ENCODE measurements at regions not wholly inside any gene's neighbourhood (a gene's known extent, or its start where the extent isn't known, plus 50 kb on each side); places are given as distances from the start of the nearest gene placed in this dataset.

- H3K23ac ChIP-seq (ENCODE audit: low read depth, low read length), result no peak overlapping the region
- intact Hi-C loops (cut with micrococcal nuclease), result no loop called here
- ChIA-PET POLR2A (ENCODE audit: unreplicated experiment) (no interaction called here), CTCF (no interaction called here)
- BruUV-seq (replicated peaks), result no TSS peak
- dilution Hi-C loops (cut with HindIII; ENCODE audit: low sequenced_read_pairs, unreplicated experiment), result no loop called here
- H3K27me3 ChIP-seq (ENCODE audit: control insufficient read depth, insufficient read depth, low read length), result no peaks in the 10 kb centered on the region
- no peak overlapping the region for H2BK15ac ChIP-seq (ENCODE audit: low read depth, low read length)
- H3K9me1 ChIP-seq (ENCODE audit: insufficient read depth, low read length), result no peaks in the 10 kb centered on the region
- H2BK5ac ChIP-seq (ENCODE audit: low read depth, low read length, poor library complexity, severe bottlenecking), result no peak overlapping the region
- H2AFZ ChIP-seq (replicated peaks; ENCODE audit: low read length, poor library complexity), result no peak overlapping the region
- WGBS, 2 experiments (ENCODE audit: extremely low coverage in 2 of 2, insufficient read length in 1 of 2), result no CpG with 5 or more reads among the region's 3 CpGs
- H3K4me1 ChIP-seq (ENCODE audit: control insufficient read depth, insufficient read depth, low read length), result no peaks in the 10 kb centered on the region
- no peak overlapping the region for H4K5ac ChIP-seq (ENCODE audit: low read depth, low read length)
- in situ Hi-C loops (cut with MboI; ENCODE audit: low sequenced_read_pairs), result no loop called here
- H4K8ac ChIP-seq (ENCODE audit: low read depth in 2 of 2, low read length in 2 of 2), result no peak overlapping the region
- no peak overlapping the region for H2BK120ac ChIP-seq (ENCODE audit: low read depth, low read length)
- H3K36me3 ChIP-seq (ENCODE audit: control insufficient read depth, insufficient read depth, low read length), result no peaks in the 10 kb centered on the region
- H3K79me1 ChIP-seq (ENCODE audit: low read depth in 1 of 2, low read length in 2 of 2), result no peaks in the 10 kb centered on the region
- H3K4ac ChIP-seq (ENCODE audit: low read depth, low read length), result no peak overlapping the region
- H3K18ac ChIP-seq (ENCODE audit: low read depth, low read length), result no peak overlapping the region
- DNase-seq (no peak), ATAC-seq (ENCODE audit: low read depth) (no peak)
- TF ChIP-seq SMC3 (IDR thresholded peaks at IDR 0.05; ENCODE audit: low read depth, low read length) (no peak), MAZ (IDR thresholded peaks at IDR 0.05; ENCODE audit: borderline replicate concordance, low read depth, low read length) (no peak), RFX5 (IDR thresholded peaks at IDR 0.05; ENCODE audit: low read depth, low read length) (no peak), BHLHE40 (IDR thresholded peaks at IDR 0.05; ENCODE audit: low read depth, low read length) (no peak), RCOR1 (IDR thresholded peaks at IDR 0.05; ENCODE audit: insufficient replicate concordance, low read length) (no peak), CEBPB (IDR thresholded peaks at IDR 0.05; ENCODE audit: low read depth, low read length) (no peak), FOS (IDR thresholded peaks at IDR 0.05; ENCODE audit: low read depth, low read length) (no peak), NFE2L2 (IDR thresholded peaks at IDR 0.05; ENCODE audit: low read depth, low read length) (no peak), CHD1 (IDR thresholded peaks at IDR 0.05; ENCODE audit: low read depth, low read length) (no peak), POLR2A (IDR thresholded peaks at IDR 0.05; ENCODE audit: low read depth, low read length) (no peak), MXI1 (IDR thresholded peaks at IDR 0.05; ENCODE audit: borderline replicate concordance, low read depth, low read length) (no peak), CTCF (conservative IDR thresholded peaks at IDR 0.05; ENCODE audit: low read depth, low read length) (no peak)
- H3K56ac ChIP-seq (ENCODE audit: extremely low read depth, insufficient read depth, low read length), result no peak overlapping the region
- no peak overlapping the region for H3K9ac ChIP-seq (ENCODE audit: low read depth, low read length)
- no peak overlapping the region for H4K91ac ChIP-seq (ENCODE audit: insufficient read depth, low read depth, low read length)
- H3K9me3 ChIP-seq (ENCODE audit: control insufficient read depth, insufficient read depth, low read length), result no peaks in the 10 kb centered on the region
- H2BK20ac ChIP-seq (ENCODE audit: low read depth, low read length), result no peak overlapping the region
- H2AK5ac ChIP-seq (ENCODE audit: low read depth, low read length), result no peak overlapping the region
- no peak overlapping the region for H3K14ac ChIP-seq (replicated peaks; ENCODE audit: low read depth, low read length)
- no peak overlapping the region for H3K4me2 ChIP-seq (ENCODE audit: low read depth, low read length)
- no peak overlapping the region for H2AK9ac ChIP-seq (replicated peaks; ENCODE audit: low read depth, low read length, poor library complexity)
- H3K27ac ChIP-seq (ENCODE audit: insufficient read depth, low read length), result no peak overlapping the region
- H4K20me1 ChIP-seq (ENCODE audit: insufficient read depth, low read length), result no peaks in the 10 kb centered on the region
- H3K4me3 ChIP-seq (ENCODE audit: insufficient read depth, low read depth, low read length), result no peak overlapping the region
Measured at GRCh38 chr10:3661271-3661670, 123.7 kb downstream of the KLF6 start.
